Endothelial cell of umbilical vein (primary cell): ENCODE measurements at regions not wholly inside any gene's neighbourhood (a gene's known extent, or its start where the extent isn't known, plus 50 kb on each side); places are given as distances from the start of the nearest gene placed in this dataset.

Source experiments
- POLR2A ChIP-seq: IDR thresholded peaks from 2 replicates; pipeline ENCODE4 v1.6.1; 2012; ENCODE audit warnings: low read depth, mild to moderate bottlenecking, control low read depth, low read length
- TF ChIP-seq, protein P1 (sequence below), 2 donors: IDR thresholded peaks; 1 replicate in 1 of 2; 2 replicates in 1 of 2; pipeline ENCODE4 v1.5.1; 2011; ENCODE audit warnings: low read length in 2 of 2, mild to moderate bottlenecking in 2 of 2, moderate library complexity in 2 of 2, control low read depth in 1 of 2, inconsistent platforms in 1 of 2, low read depth in 1 of 2; ENCODE audit not compliant: insufficient read depth in 1 of 2; ENCODE audit errors: extremely low read depth in 1 of 2

GRCh38 chr13:50122455-50122854 lies 107.2 kb downstream of the KCNRG start:
- TF ChIP-seq, protein P1, sequence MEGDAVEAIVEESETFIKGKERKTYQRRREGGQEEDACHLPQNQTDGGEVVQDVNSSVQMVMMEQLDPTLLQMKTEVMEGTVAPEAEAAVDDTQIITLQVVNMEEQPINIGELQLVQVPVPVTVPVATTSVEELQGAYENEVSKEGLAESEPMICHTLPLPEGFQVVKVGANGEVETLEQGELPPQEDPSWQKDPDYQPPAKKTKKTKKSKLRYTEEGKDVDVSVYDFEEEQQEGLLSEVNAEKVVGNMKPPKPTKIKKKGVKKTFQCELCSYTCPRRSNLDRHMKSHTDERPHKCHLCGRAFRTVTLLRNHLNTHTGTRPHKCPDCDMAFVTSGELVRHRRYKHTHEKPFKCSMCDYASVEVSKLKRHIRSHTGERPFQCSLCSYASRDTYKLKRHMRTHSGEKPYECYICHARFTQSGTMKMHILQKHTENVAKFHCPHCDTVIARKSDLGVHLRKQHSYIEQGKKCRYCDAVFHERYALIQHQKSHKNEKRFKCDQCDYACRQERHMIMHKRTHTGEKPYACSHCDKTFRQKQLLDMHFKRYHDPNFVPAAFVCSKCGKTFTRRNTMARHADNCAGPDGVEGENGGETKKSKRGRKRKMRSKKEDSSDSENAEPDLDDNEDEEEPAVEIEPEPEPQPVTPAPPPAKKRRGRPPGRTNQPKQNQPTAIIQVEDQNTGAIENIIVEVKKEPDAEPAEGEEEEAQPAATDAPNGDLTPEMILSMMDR (IDR thresholded peaks at IDR 0.05; ENCODE audit: extremely low read depth in 1 of 2, insufficient read depth in 1 of 2, low read depth in 1 of 2, low read length in 2 of 2): no peak
- no peak for TF ChIP-seq POLR2A
